ENCODE measurements at regions not wholly inside any gene's neighbourhood (a gene's known extent, or its start where the extent isn't known, plus 50 kb on each side); places are given as distances from the start of the nearest gene placed in this dataset.

DNA sequence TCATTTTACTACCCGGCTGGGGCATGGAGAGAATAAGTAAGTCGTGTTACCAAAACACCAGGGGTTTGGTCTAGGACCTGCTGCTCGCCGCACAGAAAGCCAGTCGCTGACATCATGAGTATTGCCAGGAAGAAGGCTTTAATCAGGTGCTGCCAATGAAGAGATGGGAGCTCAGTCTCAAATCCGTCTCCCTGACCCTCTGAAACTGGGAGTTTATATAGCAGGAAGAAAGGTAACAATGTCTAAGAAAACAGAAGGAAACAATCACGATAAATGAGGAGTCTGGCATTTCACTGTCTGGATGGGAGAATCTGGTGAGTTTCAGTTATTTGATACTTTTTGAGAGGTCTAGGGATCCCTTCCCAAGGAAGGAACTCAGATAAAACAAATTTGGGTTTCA, 437.9 kb upstream of the JARID2 start:
- no peak for DNase-seq

DNA sequence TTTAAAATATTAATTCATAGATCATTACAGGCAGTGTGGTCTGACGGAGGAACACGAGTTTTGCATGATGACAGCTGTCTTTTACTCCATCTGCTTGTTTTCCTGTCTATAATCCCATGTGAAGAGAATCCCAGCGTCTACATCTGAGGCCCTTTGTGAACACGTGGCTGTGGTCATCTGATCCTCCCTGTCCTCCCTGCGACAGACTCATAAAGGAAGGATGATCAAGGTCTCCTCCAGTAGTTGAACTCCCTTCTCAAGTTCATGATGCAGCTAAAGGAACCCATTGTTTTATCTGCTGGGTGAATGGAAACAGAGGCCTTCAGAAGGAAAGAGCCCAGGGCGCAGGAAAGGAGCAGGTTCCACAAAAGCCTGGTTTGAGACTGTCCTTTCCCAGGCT, 435.8 kb upstream of the JARID2 start:
- no peak for DNase-seq

DNA sequence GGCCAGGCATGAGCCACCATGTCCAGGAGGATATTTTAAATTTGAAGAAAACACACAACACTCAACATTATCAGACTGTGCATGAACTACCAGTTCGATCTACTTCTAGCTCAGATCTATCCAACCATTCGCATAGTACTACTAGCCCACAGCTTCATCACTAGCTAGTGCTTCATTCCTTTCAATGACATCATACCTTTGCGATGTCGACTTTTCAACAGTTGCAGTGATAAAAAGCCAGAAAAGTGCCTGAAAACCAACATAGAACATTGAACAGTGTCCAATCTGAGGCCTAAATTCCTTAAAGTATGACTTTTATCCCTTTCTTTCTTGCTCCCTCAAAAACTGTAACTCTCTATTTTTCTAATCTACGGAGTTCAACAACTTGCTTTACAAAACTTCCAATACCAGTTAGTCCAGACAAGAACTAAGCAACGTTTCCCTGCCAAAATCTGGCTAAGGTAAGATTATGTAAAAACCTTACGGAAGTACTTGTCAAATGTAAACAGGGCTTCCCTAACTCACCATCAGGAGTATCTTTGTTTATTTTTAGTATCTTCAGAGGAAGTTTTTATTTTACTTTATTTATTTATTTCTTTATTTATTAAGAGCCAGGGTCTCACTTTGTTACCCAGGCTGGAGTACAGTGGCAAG, 434.0 kb upstream of the JARID2 start:
- no peak for DNase-seq

DNA sequence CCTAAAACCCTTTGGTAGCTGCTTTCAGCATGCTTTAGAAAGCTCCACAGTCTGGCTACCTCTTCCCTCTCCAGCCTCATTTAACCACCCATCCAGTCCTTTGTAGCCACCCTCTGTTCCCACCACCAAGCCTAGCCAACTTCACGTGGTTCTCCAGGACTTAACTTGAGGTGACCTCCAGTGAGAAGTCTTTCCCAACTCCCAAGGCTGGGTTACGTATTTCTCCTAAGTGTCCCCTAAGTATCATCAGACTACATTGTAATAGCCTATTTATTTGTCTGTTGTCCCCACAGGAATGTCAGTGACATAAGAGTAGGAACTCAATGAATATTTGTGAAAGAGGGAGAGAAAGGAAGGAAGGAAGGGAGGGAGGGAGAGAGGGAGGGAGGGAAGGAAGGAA, 431.9 kb upstream of the JARID2 start:
- no peak for DNase-seq

DNA sequence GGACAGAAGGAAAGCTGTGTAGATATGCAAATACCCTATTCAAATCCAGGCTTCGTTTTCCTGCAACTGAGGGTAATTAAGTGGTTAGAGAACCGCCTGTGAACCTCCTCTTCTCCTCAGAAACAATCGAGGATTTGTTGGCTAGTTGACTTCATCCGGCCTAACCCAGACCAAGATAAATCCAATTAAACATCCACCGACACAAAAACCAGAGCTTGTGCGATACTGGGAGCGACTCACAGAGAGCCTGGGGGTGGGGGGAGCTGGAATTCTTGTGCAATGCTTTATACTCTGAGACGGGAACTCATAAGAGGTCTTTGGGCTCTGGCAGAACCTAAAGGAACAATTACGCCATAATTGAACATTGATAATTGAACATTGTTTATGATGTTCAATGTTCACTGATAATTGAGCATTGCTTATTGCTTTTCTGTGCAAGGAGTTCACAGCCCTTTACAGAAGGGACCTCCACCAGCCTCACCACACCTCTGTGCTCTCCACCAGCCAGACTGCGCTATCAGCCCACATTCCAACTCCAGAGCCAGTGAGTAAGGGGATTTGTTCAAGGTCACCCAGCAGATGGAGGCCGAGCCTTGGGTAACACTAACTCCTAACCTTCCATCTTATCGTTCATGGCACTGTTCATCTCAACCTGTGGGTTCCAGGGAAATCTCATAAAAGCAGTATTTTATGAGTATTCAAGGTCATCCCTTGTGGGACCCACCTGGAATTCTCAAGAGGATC, 429.6 kb upstream of the JARID2 start:
- DNase-seq, result no peak

DNA sequence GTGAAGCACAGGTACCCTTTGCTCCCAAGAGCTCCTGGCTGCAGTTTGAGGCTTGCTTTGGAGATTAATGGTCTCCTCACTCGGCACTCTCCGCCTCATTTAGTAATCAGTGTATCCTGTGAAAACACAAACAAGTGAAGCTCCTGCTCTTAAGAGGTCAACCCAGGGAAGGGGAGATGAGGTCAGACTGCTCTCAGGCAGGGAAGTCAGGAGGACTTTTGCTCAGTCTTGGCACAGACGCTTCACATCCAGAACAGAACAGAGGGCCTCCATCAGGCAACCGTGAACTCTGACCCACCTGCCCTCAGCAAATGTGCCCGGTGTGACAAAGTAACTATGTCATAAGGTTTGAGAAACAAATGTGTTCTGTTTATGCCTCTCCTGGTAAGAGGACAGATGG, 428.8 kb upstream of the JARID2 start:
- DNase-seq, result no peak

DNA sequence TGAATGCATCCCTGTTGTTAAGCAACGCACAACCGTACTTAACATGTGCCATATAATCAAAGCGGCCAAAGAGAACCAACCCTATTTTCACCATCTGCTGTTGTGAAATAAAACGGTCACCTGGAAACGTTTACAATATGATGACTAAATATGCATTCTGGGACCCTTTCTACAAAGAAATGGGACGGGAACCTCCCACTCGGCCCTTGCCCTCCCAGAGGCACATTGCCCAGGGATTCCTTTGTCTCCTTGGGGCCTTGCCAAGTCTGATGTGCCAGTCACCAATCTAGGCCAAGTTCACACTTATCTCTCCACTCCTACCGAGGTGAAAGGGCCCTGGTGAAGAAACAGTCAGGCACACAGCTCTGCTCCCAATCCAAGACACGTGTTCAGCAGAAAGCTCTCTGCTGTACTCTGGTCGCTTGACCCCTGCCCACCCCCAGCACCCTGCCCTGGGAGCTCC, 427.4 kb upstream of the JARID2 start:
- no peak for DNase-seq

DNA sequence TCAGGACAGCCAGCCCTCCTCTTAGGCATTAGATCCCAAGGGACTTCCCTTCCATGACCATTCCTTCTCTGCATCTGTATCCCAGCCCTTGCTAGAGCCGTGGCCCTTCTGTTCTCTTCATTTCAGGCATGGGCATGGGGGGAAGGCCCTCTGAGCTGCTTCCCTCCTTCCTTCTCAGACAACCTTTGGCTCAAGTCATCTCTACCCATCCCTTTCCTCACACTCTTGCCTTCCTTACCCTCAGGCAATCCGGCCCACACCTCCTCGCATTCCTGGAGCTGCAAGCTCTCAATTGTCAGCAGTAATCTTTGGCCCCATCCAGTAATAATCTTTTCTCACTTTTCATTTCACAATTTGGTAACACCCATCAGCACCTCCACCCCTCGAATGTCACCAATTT, 426.9 kb upstream of the JARID2 start:
- no peak for DNase-seq

DNA sequence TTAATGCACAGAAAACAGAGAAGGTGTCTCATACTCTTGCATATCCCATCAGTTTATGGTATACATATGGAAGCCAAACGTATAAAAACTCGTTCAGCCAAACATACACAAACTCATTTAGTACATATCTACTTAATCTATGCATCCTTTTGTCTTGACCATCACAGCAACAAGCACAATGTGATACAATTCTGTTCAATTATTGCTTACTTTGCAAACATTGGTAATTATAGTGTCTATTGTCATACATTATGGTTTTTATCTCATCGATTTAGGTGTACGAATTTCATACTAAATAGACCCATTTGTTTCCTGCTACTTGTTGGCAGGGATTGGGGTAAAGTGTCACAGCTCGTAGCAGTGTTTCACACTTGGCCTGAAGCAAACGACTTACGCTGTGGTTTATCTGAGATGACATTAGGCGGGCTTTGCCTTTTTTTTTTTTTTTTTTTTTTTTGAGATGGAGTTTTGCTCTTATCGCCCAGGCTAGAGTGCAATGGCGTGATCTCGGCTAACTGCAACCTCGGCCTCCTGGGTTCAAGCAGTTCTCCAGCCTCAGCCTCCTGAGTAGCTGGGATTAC, 425.9 kb upstream of the JARID2 start:
- DNase-seq, result no peak

DNA sequence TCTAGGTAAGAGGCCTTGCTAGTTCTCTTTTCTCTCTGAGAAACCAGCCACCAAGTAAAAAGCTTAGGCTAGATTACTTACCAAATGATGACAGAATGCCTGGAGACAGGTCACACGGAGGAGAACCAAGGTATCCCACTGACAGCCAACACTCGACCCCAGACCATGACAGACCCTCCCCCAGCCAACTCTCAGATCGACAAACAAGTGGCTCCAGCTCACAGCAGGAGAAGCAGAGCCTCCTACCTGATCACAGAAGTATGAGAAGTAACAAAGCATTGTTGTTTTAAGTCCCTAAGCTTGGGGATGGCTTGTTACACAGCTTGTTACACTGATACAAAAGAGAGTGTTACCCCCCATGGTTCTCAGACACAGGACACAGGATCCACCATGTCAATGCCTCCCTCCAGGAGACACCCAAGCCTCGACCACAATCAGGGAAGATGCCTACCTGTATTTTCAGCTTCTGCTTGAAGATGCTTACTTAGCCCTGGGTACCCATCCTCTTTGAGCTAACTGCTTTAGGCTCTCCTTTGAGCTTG, 423.8 kb upstream of the JARID2 start:
- no peak for DNase-seq

DNA sequence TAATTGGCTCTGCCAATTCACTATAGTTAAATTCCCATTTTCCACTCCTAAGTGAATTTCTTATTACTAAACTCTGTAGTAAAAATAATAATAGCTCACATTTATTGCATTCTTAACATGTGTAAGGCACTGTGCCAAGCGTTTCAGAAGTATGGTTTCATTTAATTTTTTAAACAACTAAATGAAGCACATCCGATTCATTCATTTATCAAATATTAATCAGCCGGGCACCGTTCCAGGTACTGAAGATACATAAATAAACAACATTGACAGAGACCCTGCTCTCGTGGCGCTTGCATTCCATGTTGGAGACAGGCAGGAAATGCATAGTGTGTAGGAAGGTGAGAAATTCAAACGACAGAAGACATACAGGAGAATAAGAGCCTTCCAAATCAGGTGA, 423.2 kb upstream of the JARID2 start:
- no peak for DNase-seq

DNA sequence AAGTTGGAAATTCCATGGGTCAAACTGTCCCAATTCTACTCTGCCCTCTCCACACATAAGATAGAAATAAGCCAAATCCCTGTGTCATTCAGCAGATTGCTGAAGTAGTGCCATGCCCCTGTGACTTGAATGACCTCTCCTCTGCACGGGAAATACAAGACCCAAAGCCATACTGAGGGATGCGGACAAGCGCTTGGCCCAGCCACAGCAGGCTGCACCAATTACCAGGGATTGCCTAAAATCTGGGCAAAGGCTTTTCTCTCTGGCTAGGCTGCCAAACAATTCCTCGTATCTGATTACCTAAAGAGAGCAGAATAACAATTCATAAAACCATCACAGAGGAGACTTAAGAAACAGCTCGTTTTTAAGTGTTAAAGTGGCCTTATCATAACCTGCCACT, 421.8 kb upstream of the JARID2 start:
- DNase-seq, result no peak

DNA sequence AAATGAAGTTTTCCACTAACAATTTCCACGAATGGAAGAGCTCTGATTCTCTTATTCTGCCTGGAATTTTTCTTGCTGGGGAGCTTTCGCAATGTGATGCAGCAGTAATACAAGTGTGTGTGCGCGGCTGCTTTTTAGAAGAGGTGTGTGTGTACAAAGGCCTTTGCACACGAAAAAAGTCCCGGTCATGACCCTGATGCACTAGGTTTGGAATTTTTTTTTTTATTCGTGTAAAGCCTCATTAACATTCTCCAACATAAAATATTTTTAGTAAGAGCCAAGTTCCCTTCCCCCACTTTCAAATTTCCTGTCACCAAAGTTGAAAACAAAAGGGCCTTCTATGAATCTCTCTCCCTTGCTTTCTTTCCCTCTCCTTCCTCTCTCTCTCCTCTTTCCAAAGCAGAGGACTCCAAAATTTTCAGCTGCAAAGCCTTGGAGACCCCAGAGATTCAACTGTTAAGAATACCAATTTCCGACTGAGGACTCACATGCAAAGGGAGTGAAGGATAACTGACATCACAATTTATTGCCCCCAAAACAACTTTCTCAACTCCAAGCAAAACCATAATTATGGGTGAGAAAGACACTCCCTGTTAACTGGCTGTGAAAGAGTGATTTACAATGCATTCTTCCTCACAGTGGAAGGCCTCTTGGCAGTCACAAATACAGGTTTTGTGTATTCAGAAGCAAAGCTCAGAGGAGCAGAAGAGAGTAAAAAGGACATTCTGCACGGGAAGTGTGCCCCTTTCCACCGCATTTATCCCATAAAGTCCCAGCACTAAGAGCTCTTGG, 421.2 kb upstream of the JARID2 start:
- DNase-seq, result no peak

DNA sequence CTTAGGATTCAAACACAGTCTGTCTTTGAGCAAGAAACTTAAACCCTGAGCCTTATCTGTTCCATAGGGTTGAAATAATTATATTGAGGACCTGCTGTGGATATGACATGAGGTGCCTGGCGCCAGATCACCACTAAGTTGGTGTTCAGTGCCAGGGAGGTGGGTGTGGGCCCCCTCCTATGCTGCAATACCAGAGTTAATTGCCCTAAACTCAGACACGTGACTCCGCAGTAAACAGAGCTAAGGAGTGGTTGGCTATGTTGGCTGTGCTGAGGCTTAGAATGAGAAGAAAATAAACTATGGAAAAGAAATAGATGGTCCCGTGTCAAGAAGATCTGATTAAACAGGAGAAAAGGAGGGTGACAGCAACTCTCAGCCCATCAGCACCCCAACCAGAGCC, 419.4 kb upstream of the JARID2 start:
- DNase-seq, result no peak

DNA sequence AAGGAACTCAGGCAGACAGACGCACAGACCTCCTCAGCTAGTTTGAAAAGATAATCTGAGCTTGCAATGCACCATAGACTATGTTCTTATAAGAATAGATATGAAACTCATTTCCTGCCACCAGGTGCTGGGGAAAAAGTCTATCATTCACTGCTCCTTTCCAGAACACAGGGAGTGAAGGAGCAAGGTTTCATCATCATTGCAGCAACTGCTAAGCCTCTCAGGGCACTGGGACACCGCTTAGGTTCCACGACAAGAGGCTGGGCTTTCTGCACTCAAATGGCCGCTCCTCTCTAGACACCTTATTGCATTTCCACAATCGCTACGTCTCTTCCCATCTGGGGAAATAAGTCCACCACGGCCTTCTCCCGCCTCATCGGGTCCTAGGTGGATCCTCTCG, 418.5 kb upstream of the JARID2 start:
- no peak for DNase-seq

DNA sequence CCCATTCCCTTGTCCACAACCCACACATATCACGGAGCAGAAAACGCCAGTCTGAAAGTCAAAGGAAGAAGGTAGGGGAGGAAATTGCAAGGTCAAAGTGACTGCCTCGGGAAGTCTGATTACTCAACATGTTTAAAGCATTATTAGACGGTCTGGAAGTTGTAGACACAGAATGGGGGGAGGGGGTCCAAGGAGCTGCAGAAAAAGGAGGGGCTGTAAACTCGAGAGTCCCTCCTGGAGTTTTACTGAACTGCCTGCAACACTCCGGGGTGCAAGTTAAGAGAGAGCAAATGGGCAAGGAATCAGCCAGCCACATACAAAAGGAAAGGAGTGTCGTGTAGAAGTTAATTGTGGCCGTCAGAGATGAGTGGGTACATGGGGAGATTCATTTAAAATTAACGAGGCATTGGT, 417.7 kb upstream of the JARID2 start:
- DNase-seq, result no peak

DNA sequence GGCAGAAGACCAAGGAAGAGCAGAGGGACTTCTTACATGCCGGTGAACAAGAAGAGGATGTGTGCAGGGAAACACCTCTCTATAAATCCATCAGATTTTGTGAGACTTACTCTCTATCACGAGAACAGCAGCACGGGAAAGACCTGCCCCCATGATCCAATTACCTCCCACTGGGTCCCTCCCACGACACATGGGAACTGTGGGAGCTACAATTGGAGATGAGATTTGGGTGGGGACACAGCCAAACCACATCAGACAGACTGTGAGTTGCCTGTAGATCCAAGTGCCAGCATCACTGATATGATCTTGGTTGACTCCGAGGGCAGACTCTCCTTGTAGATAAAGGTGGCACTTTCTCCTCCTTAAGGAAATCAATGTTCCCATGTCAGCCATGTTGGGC, 414.8 kb upstream of the JARID2 start:
- no peak for DNase-seq

DNA sequence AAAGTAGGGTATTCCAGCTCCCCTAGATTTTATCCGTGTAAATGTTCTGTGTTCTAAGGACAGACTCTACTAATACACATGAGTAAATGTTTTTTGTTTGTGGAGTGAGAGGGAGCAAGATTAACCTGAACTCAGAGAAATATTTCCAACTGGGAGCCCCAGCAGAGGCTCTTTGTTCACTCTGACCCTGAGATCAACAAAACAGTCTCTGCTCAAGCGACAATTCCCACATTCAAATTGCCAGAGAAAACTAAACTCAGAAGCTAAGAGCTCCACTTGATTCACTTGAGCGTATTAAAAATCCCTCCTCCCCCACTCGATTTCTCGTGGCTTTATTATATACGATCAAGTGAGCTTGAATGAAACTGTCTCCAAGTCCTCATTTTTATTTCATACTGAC, 413.9 kb upstream of the JARID2 start:
- no peak for DNase-seq

DNA sequence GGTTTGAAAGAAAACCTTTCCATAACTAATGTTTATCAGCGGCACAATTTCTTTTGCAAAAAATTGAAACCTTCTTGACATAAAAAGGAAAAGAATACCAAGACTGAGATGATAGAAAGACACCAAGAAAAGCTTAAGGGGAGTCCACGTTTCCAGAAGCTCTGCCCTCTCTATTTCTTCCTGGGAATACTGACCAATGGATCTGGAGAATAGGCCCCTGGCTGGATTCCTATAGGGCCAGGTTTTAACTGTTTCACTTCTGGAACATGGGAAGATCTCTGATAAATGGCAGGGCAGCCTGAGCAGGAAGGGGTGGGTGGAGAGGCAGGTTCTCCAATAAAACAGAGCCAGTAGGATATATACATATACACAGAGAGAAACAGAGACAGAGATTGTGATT, 413.4 kb upstream of the JARID2 start:
- DNase-seq, result no peak

DNA sequence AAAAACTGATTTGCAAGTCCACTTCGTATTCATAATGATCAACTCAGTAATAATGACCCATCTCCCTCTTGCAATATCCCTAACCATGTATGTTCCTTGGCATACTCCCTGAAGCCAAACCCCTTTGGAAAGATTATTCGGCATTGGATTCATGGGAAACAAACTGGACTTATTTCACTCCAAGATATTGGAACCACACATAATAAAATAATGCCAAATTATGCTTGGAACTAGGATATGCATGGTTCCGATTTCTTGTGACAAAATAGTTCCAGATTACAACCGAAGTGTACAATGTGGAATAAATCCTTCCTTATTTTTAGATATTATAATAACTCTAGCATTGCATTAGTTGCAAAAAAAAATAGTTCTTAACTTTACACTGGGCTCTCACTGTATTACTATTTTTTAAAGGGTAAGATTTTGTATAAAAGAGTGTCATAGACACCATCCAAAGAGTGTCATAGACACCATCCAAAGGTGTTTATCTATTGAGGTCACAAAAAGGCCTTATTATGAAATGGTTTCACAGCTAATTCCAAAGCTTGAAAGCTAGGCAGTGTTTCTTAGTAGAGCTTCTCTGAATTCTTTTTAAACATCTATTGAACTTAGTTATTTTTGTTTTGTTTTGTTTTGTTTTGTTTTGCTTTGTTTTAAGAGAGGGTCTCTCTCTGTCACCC, 410.9 kb upstream of the JARID2 start:
- no peak for DNase-seq

DNA sequence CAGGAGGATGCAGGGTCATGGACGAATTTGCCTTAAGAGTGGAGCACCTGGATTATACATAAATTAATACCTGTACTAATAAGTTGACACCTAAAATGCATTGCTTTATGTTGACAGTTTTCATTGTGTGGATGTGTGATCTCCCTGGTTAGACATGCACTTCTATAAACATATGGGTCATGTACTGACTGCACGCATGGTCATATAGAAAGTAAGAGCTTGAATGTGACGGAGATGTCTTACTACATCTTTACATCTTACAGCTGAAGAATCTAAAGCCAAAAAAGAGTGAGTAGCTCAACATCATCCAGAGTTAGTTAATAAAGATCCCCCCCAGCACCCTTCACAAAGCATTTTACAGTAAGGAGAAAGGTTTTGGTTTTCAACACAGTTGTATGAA, 408.4 kb upstream of the JARID2 start:
- no peak for DNase-seq

DNA sequence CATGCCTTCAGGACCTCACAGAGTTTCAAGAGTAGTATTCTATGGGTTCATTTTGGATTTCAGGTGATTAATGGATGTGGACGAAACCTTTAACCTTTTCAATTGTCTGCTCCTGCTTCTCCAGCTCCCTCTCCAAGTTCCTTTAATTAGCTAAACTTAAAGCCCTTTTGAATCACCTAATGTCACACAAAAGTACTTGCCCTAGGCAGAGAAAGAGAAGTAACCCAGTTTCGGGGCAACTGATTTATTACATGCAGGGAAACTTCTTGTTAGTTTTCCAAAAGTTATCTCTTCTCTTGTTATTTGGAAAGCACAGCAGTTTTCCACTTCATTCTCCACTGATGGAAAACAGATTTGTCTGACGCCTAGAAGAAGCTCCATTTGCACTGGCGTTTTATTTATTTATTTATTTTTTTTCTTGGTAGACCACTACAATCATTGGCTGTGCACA, 407.7 kb upstream of the JARID2 start:
- no peak for DNase-seq
